ENCODE measurements at regions not wholly inside any gene's neighbourhood (a gene's known extent, or its start where the extent isn't known, plus 50 kb on each side); places are given as distances from the start of the nearest gene placed in this dataset.

DNA sequence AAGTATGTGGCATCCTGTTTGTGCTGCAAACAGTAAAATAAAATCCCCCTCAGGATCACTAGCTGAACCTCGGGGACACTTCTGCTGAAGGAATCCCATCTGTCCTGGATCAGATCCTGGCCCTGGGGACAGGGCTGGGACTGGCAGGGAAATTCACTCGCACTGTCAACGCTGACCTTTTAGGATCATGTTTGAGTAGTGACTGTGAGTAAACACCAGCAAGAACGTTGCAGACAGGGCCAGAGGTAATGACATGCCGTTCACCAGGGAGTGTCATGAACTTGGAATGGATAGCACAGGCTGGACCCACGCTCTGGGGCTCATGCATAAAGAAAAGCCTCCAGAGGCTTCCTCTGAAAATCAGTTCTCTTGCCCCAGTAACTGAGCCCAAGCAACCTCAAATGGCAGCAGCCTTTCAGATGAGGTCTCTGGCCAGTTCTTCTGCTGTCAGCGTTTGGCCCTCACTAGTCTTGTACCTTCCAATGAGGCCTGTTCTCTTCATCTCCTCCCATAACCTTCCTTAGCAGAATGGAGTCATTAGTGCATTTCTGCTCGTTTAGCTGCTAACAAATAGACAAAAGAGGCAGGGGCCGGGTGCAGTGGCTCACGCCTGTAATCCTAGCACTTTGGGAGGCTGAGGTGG is 51.0 kb upstream of the BARX2 start:
- no peaks in the 10 kb centered on the region for H3K9me3 ChIP-seq
- intact Hi-C loops (cut with DNase I) = no loop called here
- H3K27me3 ChIP-seq = no peaks in the 10 kb centered on the region
- 65 to 74% methylated on average over 8 to 10 of the region's 10 CpGs for WGBS, 2 donors
- no peak overlapping the region for H3K4me3 ChIP-seq (replicated peaks in 1 of 3)
- H3K36me3 ChIP-seq = no peaks in the 10 kb centered on the region
- DNase-seq = no peak
- no peak overlapping the region for H3K27ac ChIP-seq
- H3K4me1 ChIP-seq = no peaks in the 10 kb centered on the region
- TF ChIP-seq POLR2A (IDR thresholded peaks at IDR 0.05) = no peak
- TF ChIP-seq, protein P1, sequence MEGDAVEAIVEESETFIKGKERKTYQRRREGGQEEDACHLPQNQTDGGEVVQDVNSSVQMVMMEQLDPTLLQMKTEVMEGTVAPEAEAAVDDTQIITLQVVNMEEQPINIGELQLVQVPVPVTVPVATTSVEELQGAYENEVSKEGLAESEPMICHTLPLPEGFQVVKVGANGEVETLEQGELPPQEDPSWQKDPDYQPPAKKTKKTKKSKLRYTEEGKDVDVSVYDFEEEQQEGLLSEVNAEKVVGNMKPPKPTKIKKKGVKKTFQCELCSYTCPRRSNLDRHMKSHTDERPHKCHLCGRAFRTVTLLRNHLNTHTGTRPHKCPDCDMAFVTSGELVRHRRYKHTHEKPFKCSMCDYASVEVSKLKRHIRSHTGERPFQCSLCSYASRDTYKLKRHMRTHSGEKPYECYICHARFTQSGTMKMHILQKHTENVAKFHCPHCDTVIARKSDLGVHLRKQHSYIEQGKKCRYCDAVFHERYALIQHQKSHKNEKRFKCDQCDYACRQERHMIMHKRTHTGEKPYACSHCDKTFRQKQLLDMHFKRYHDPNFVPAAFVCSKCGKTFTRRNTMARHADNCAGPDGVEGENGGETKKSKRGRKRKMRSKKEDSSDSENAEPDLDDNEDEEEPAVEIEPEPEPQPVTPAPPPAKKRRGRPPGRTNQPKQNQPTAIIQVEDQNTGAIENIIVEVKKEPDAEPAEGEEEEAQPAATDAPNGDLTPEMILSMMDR (IDR thresholded peaks at IDR 0.05) = no peak

DNA sequence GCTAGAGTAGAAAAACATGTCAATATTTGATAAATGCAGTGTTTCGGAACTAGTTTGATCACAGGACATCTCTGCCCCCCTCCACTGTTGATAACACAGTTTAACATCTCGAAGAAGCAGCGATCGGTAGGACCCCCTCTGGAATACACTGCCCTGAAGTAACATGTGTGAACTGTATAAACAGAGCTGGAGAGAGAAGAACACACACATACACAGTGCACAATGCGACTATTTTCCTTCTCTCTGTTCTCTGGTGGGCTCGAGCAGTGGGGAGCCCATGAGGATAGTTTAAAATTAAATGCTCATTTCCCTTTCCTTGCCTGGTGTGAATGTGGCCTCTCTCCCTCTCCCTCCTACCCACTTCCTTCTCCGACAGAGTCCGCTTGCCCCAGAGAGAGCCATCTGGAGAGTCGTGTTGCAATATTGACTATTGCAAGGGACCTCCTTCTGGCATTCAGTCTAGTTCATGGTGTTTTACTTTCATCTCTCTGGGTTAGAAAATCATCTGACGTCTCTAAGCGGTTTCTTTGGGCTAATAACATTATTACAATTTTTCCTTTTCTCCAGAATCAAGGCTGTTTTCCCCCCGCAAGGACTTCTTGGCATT is 51.6 kb upstream of the BARX2 start:
- Histone ChIP-seq H3K4me3 (replicated peaks in 1 of 3) (no peak overlapping the region), H3K4me1 (no peaks in the 10 kb centered on the region), H3K27ac (no peak overlapping the region), H3K36me3 (no peaks in the 10 kb centered on the region), H3K9me3 (no peaks in the 10 kb centered on the region), H3K27me3 (no peaks in the 10 kb centered on the region)
- TF ChIP-seq POLR2A (IDR thresholded peaks at IDR 0.05) = no peak
- TF ChIP-seq, protein P1 (IDR thresholded peaks at IDR 0.05) = no peak
- no peak for DNase-seq
- intact Hi-C loops (cut with DNase I) = no loop called here
- WGBS, 2 donors = 51 to 54% methylated on average over 12 of the region's 12 CpGs

DNA sequence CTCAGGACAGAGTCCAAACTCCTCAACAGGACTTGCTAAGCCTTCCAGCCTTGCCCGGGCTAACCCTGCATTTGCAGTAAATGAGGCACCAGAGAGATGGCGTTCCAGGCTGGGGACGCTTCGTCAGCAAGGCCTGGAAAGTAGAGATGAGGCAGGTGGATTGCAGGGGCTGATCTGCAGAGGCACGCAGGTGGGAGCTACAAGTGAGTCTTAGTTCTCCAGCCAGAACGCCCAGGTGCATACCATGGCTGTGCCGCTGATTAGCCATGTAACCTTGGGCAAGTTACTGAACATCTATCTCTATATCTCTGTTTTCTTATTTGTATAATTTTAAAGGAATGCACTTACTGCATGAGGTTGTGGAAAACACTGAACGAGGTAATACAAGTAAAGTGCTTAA is 52.7 kb upstream of the BARX2 start:
- 89 to 91% methylated on average over 8 of the region's 8 CpGs for whole genome bisulfite sequencing, 2 donors
- no peaks in the 10 kb centered on the region for H3K9me3 ChIP-seq

DNA sequence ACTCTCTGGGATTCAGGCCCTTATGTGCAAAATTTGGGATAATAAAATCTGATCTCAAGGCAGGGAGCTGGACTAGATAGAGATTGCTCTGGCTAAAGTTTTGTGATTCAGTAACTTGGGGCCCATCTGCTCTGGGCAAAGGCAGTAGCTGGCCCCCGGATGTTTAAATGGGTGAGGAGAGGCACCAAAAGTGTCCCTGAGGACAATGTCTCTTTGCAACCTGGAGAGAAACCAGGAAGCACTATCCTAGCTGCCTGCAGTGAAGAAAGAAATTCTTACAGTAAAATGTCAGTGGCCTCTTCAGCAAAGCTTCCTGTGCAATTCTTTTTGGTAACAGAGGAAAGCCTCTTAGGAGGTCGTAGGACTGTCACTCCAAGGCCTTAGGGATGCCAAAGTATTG is 54.6 kb upstream of the BARX2 start:
- H3K27ac ChIP-seq = no peak overlapping the region
- H3K9me3 ChIP-seq = no peaks in the 10 kb centered on the region
- no peaks in the 10 kb centered on the region for H3K36me3 ChIP-seq
- 85 to 87% methylated on average over 2 of the region's 2 CpGs for WGBS, 2 donors
- H3K27me3 ChIP-seq = no peaks in the 10 kb centered on the region
- H3K4me3 ChIP-seq (replicated peaks in 1 of 3) = no peak overlapping the region
- no peak for TF ChIP-seq POLR2A (IDR thresholded peaks at IDR 0.05)
- TF ChIP-seq, protein P1 (IDR thresholded peaks at IDR 0.05) = no peak
- no peaks in the 10 kb centered on the region for H3K4me1 ChIP-seq
- intact Hi-C loops (cut with DNase I) = no loop called here
- DNase-seq = no peak

More for the DNA sequence above, 52.7 kb upstream of the BARX2 start:
- no peak for DNase-seq
- H3K36me3 ChIP-seq = no peaks in the 10 kb centered on the region
- H3K27ac ChIP-seq = no peak overlapping the region
- intact Hi-C loops (cut with DNase I) = no loop called here
- H3K4me1 ChIP-seq = no peaks in the 10 kb centered on the region
- H3K4me3 ChIP-seq (replicated peaks in 1 of 3) = no peak overlapping the region
- H3K27me3 ChIP-seq = no peaks in the 10 kb centered on the region
- TF ChIP-seq POLR2A (IDR thresholded peaks at IDR 0.05) = no peak
- TF ChIP-seq, protein P1 (IDR thresholded peaks at IDR 0.05) = no peak

DNA sequence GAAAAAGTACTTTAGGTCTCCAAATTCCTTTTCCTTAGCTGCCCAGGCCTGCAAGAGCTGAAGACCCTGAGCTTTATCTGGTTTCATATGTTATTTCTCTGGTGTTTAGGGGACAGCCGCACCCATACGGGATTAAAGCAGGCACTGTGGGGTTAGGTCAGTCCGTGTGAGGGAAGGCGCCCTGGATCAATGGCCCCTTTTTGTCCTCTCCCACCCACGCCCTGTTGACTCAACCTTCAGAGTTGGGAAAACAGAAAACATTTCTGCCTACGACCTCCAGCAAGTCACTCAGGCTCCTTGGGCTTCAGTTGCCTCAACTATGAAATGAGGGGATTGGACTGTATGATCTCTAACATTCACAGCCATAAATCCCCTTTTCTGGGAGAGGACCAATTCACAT is 55.2 kb upstream of the BARX2 start:
- no peaks in the 10 kb centered on the region for H3K4me1 ChIP-seq

More for the DNA sequence above, 55.2 kb upstream of the BARX2 start:
- no peaks in the 10 kb centered on the region for H3K27me3 ChIP-seq
- no peak overlapping the region for H3K27ac ChIP-seq
- no peaks in the 10 kb centered on the region for H3K9me3 ChIP-seq
- H3K36me3 ChIP-seq = no peaks in the 10 kb centered on the region
- no peak for TF ChIP-seq POLR2A (IDR thresholded peaks at IDR 0.05)
- TF ChIP-seq, protein P1 (IDR thresholded peaks at IDR 0.05) = no peak
- intact Hi-C loops (cut with DNase I) = no loop called here
- 82 to 85% methylated on average over 6 of the region's 6 CpGs for WGBS, 2 donors
- DNase-seq = no peak
- no peak overlapping the region for H3K4me3 ChIP-seq (replicated peaks in 1 of 3)

Measured in thyroid gland (tissue), 4 donors.